ENCODE measurements at regions not wholly inside any gene's neighbourhood (a gene's known extent, or its start where the extent isn't known, plus 50 kb on each side); places are given as distances from the start of the nearest gene placed in this dataset.

GRCh38 chr2:74051504-74051903 is 66.8 kb downstream of the TET3 start:
- H3K79me2 ChIP-seq (ENCODE audit: low read length), result 0 out of 2 replicates have a peak, but pooled peaks cover 3% of the 10 kb centered on the region
- no peak overlapping the region for H3K9ac ChIP-seq (ENCODE audit: low read length)

DNA sequence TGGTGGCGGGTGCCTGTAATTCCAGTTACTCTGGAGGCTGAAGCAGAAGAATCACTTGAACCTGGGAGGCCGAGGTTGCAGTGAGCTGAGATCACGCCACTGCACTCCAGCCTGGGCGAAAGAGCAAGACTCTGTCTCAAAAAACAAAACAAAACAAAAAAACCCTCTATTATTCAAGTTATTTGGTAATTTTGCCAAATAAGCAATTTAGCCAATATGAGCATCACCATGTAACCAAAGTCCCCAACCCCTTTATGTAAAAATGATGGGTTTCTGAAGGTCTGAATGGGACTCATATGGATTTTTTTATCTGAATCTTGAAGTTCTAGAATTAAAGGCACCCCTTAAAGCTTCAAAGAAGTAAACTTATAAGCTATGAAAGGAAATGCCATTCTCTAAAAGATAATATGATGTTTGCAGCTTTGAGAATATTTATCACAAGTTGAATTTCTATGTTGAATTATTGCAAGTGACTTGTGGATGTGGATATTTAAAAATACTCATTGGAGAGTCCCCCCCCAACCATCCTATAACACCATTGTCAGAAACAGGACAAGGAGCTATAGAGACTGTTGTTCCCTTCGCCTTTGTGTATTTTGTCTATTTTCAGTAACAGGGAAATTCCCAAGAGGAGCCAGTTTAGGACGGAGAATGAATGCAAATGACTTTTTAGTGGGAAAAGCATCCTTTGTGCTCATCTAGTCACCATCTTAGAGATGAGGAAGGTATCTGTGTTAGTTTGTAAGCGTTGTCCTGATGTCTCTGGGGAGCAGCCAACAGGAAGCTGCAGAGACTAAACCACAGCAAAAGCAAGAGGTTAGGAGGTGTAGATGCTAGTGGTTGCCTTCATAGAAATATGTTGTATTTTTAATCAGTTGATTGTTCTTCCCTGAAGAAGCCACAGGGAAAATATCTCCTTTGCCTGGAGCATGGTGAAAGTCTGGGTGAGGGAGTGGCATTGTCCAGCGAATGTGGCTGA is 68.3 kb downstream of the TET3 start:
- Histone ChIP-seq H3K9ac (ENCODE audit: low read length) (no peak overlapping the region), H3K36me3 (replicated peaks; ENCODE audit: insufficient read depth, low read length) (no peaks in the 10 kb centered on the region), H3K4me3 (ENCODE audit: low read length) (no peak overlapping the region), H3F3A (ENCODE audit: insufficient read depth, low read length) (no peaks in the 10 kb centered on the region), H3K4me2 (ENCODE audit: low read depth, low read length) (no peak overlapping the region), H3K9me3 (replicated peaks; ENCODE audit: insufficient read depth, low read length) (no peaks in the 10 kb centered on the region), H4K20me1 (ENCODE audit: insufficient read depth, low read length) (no peaks in the 10 kb centered on the region), H3K9me2 (replicated peaks; ENCODE audit: insufficient read depth, low read length) (no peaks in the 10 kb centered on the region), H2AFZ (ENCODE audit: low read length) (no peak overlapping the region), H3K4me1 (ENCODE audit: low read length) (no peaks in the 10 kb centered on the region), H3K27me3 (replicated peaks; ENCODE audit: insufficient read depth, low read length) (no peaks in the 10 kb centered on the region), H3K27ac (ENCODE audit: low read length) (no peak overlapping the region), H3K79me2 (ENCODE audit: low read length) (0 out of 2 replicates have a peak, but pooled peaks cover 3% of the 10 kb centered on the region)
- no peak for DNase-seq
- no peak for TF ChIP-seq CTCF (IDR thresholded peaks at IDR 0.05; ENCODE audit: low read length)
- TF ChIP-seq EZH2 (optimal IDR thresholded peaks at IDR 0.05; ENCODE audit: low read depth, low read length), result no peak
- no peak for TF ChIP-seq EZH2phosphoT487 (IDR thresholded peaks at IDR 0.05; ENCODE audit: low read length)

More at GRCh38 chr2:74051504-74051903, 66.8 kb downstream of the TET3 start:
- no peaks in the 10 kb centered on the region for H3K9me3 ChIP-seq (replicated peaks; ENCODE audit: insufficient read depth, low read length)
- no peaks in the 10 kb centered on the region for H3K9me2 ChIP-seq (replicated peaks; ENCODE audit: insufficient read depth, low read length)
- no peak overlapping the region for H3K4me3 ChIP-seq (ENCODE audit: low read length)
- no peaks in the 10 kb centered on the region for H3K27me3 ChIP-seq (replicated peaks; ENCODE audit: insufficient read depth, low read length)
- H3K27ac ChIP-seq (ENCODE audit: low read length), result no peak overlapping the region
- DNase-seq, result peak; percentile 33
- no peaks in the 10 kb centered on the region for H4K20me1 ChIP-seq (ENCODE audit: insufficient read depth, low read length)
- H3F3A ChIP-seq (ENCODE audit: insufficient read depth, low read length), result no peaks in the 10 kb centered on the region
- no peak overlapping the region for H3K4me2 ChIP-seq (ENCODE audit: low read depth, low read length)
- H3K36me3 ChIP-seq (replicated peaks; ENCODE audit: insufficient read depth, low read length), result no peaks in the 10 kb centered on the region
- TF ChIP-seq EZH2phosphoT487 (IDR thresholded peaks at IDR 0.05; ENCODE audit: low read length), result no peak
- TF ChIP-seq CTCF (IDR thresholded peaks at IDR 0.05; ENCODE audit: low read length), result no peak
- no peak for TF ChIP-seq EZH2 (optimal IDR thresholded peaks at IDR 0.05; ENCODE audit: low read depth, low read length)
- no peaks in the 10 kb centered on the region for H3K4me1 ChIP-seq (ENCODE audit: low read length)
- H2AFZ ChIP-seq (ENCODE audit: low read length), result no peak overlapping the region

DNA sequence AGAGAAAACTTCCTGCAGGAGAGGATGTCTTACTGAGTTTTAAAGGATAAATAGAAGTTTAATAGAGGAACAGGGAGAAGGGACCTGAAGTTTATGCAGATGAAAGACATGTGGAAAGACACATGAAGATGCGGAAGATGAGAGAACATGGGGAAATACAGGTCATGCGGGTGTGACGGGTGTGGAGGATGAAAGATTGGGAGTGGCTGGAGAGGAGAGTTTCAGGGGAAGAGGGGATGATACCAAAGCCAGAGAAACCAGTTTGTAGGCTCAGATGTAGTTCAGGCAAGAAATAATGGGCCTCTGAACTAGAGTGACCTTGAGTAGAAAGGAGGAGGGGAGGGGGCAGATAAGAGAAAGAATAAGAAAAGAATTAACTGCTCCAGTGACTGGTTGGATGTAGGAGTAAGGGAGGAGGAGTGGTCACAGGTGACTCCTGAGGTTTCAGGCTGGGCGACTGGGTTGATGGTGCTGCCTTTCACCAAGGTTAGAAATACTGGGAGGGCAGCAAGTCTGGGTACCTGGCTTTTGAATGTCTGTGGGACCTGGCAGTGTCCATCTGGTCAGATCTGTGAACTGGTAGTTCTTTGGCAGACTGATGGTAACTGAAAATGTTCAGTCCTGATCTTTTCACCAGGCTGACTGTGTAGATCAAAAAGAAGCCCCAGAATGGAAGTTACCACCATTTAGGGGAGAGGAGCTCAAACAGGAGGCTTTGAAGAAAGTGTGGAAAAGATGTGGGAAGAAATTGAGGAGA is 69.4 kb downstream of the TET3 start:
- Histone ChIP-seq H3K27ac (ENCODE audit: low read length) (no peak overlapping the region), H3F3A (ENCODE audit: insufficient read depth, low read length) (no peaks in the 10 kb centered on the region), H3K9me3 (replicated peaks; ENCODE audit: insufficient read depth, low read length) (no peaks in the 10 kb centered on the region), H3K36me3 (replicated peaks; ENCODE audit: insufficient read depth, low read length) (no peaks in the 10 kb centered on the region), H3K9me2 (replicated peaks; ENCODE audit: insufficient read depth, low read length) (no peaks in the 10 kb centered on the region), H3K79me2 (ENCODE audit: low read length) (0 out of 2 replicates have a peak, but pooled peaks cover 3% of the 10 kb centered on the region), H4K20me1 (ENCODE audit: insufficient read depth, low read length) (no peaks in the 10 kb centered on the region), H3K4me1 (ENCODE audit: low read length) (no peaks in the 10 kb centered on the region), H2AFZ (ENCODE audit: low read length) (no peak overlapping the region), H3K4me3 (ENCODE audit: low read length) (no peak overlapping the region), H3K27me3 (replicated peaks; ENCODE audit: insufficient read depth, low read length) (no peaks in the 10 kb centered on the region), H3K4me2 (ENCODE audit: low read depth, low read length) (no peak overlapping the region), H3K9ac (ENCODE audit: low read length) (no peak overlapping the region)
- DNase-seq, result no peak
- TF ChIP-seq EZH2 (optimal IDR thresholded peaks at IDR 0.05; ENCODE audit: low read depth, low read length), result no peak
- TF ChIP-seq CTCF (IDR thresholded peaks at IDR 0.05; ENCODE audit: low read length), result no peak
- TF ChIP-seq EZH2phosphoT487 (IDR thresholded peaks at IDR 0.05; ENCODE audit: low read length), result no peak

Measured in MM.1S (cell line).